HCT116 (cell line): ENCODE measurements at regions not wholly inside any gene's neighbourhood (a gene's known extent, or its start where the extent isn't known, plus 50 kb on each side); places are given as distances from the start of the nearest gene placed in this dataset.

Source experiments
- ATAC-seq: fragments of 200-7000 bp; cut with Tn5 transposase; 2 replicates; pipeline ENCODE4 v1.9.1; 2020; ENCODE audit warnings: mild to moderate bottlenecking, moderate library complexity
- BruUV-seq: library from RNA; stranded (reverse); fragments of 400-500 nt; replicated peaks from 2 replicates; lab custom pipeline; 2021; lab: Mats Ljungman, UMichigan
- CTCF ChIA-PET: fragments of 300-600 bp; sonication (Branson Sonifier 250); formaldehyde crosslinking; loops from one replicate; lab custom pipeline; 2021; ENCODE audit warnings: antibody characterized with exemption; lab: Charles Lee
- POLR2A ChIA-PET: fragments of 300-600, 350-600 bp; sonication (Branson Sonifier 250); formaldehyde crosslinking; loops from one replicate; lab custom pipeline; 2021; ENCODE audit warnings: antibody characterized with exemption; lab: Charles Lee
- RAD21 ChIA-PET, 2 experiments: fragments of 300-600 bp; sonication (Branson Sonifier 250); formaldehyde crosslinking; loops; one replicate each; lab custom pipeline; 2023; ENCODE audit warnings: low total read pairs in 2 of 2; ENCODE audit not compliant: uncharacterized antibody in 2 of 2, unreplicated experiment in 2 of 2, low non-redundant PET in 1 of 2; lab: Charles Lee
- DNase-seq: peaks from one replicate; pipeline ENCODE4 v3.0.0-alpha.2; 2010; ENCODE audit warnings: low read depth, low spot score
- H2AFZ ChIP-seq: fragments of 200-600 bp; shearing (Covaris generic), sonication (generic); 2 replicates; pipeline ENCODE4 v1.6.1; 2017; ENCODE audit warnings: low read depth, mixed run types, mixed read lengths, antibody characterized with exemption, low read length; ENCODE audit not compliant: poor library complexity, severe bottlenecking
- H3K27ac ChIP-seq: 2 replicates; pipeline ENCODE4 v1.5.1; 2012; ENCODE audit warnings: low read depth, low read length
- H3K27me3 ChIP-seq: fragments of 200-600 bp; sonication (generic); 2 replicates; pipeline ENCODE4 v1.6.1; 2016; ENCODE audit warnings: mixed run types, low read length, mixed read lengths; ENCODE audit not compliant: insufficient read depth
- H3K36me3 ChIP-seq, 2 experiments: fragments of 200-500 bp in 1 of 2; fragments of 200-600 bp in 1 of 2; sonication (Bioruptor generic) in 1 of 2; sonication (generic) in 1 of 2; 2 replicates each; pipeline versions ENCODE4 v1.5.1 to v1.6.1; 2014 to 2016; ENCODE audit warnings: low read length in 2 of 2, inconsistent platforms in 1 of 2, mixed read lengths in 1 of 2, mixed run types in 1 of 2; ENCODE audit not compliant: insufficient read depth in 2 of 2, control insufficient read depth in 1 of 2
- H3K4me1 ChIP-seq, 2 experiments: fragments of 200-600 bp in 1 of 2; sonication (generic) in 1 of 2; 2 replicates each; pipeline versions ENCODE4 v1.5.1 to v1.6.1; 2012 to 2017; ENCODE audit warnings: low read length in 2 of 2, inconsistent platforms in 1 of 2, mild to moderate bottlenecking in 1 of 2, mixed read lengths in 1 of 2, mixed run types in 1 of 2, moderate library complexity in 1 of 2; ENCODE audit not compliant: insufficient read depth in 2 of 2, control insufficient read depth in 1 of 2
- H3K4me2 ChIP-seq: fragments of 200-600 bp; sonication (generic); 2 replicates; pipeline ENCODE4 v1.6.1; 2017; ENCODE audit warnings: mixed run types, low read length, mixed read lengths
- H3K4me3 ChIP-seq, 2 experiments: fragments of 200-600 bp in 1 of 2; sonication (generic) in 1 of 2; replicated peaks in 1 of 2; 2 replicates each; pipeline ENCODE4 v1.5.1; 2011 to 2016; ENCODE audit warnings: low read length in 2 of 2, control low read depth in 1 of 2, low read depth in 1 of 2, mild to moderate bottlenecking in 1 of 2, mixed read lengths in 1 of 2, mixed run types in 1 of 2
- H3K79me2 ChIP-seq: fragments of 200-600 bp; sonication (generic); 2 replicates; pipeline ENCODE4 v1.6.1; 2017; ENCODE audit warnings: mild to moderate bottlenecking, mixed run types, low read length, moderate library complexity, mixed read lengths; ENCODE audit not compliant: insufficient read depth
- H3K9ac ChIP-seq: fragments of 200-600 bp; sonication (generic); 2 replicates; pipeline ENCODE4 v1.6.1; 2016; ENCODE audit warnings: low read length, mixed read lengths
- H3K9me2 ChIP-seq: fragments of 200-600 bp; sonication (generic), shearing (Covaris generic); 2 replicates; pipeline ENCODE4 v1.6.1; 2017; ENCODE audit warnings: mixed run types, mild to moderate bottlenecking, moderate library complexity; ENCODE audit not compliant: insufficient read depth
- H3K9me3 ChIP-seq, 2 experiments: fragments of 200-500 bp in 1 of 2; fragments of 200-600 bp in 1 of 2; sonication (Bioruptor generic) in 1 of 2; sonication (generic) in 1 of 2; 2 replicates each; pipeline ENCODE4 v1.6.1; 2014 to 2017; ENCODE audit warnings: low read length in 2 of 2, mixed read lengths in 2 of 2, inconsistent platforms in 1 of 2, low read depth in 1 of 2, mild to moderate bottlenecking in 1 of 2, mixed run types in 1 of 2, moderate library complexity in 1 of 2; ENCODE audit not compliant: control insufficient read depth in 1 of 2, insufficient read depth in 1 of 2
- H4K20me1 ChIP-seq: fragments of 200-600 bp; sonication (generic), shearing (Covaris generic); 2 replicates; pipeline ENCODE4 v1.6.1; 2017; ENCODE audit warnings: mixed run types, mild to moderate bottlenecking, moderate library complexity; ENCODE audit not compliant: insufficient read depth
- EZH2 ChIP-seq: fragments of 200-600 bp; sonication (generic); IDR thresholded peaks from 2 replicates; pipeline ENCODE4 v1.6.1; 2017; ENCODE audit warnings: antibody characterized with exemption, mixed run types
- FOSL1 ChIP-seq: IDR thresholded peaks from 2 replicates; pipeline ENCODE4 v1.6.1; 2012; ENCODE audit warnings: low read depth
- JUND ChIP-seq: IDR thresholded peaks from 2 replicates; pipeline ENCODE4 v1.6.1; 2012
- POLR2A ChIP-seq: IDR thresholded peaks from 2 replicates; pipeline ENCODE4 v1.7.0; 2011; ENCODE audit warnings: borderline replicate concordance; ENCODE audit not compliant: insufficient read depth, insufficient read length; ENCODE audit errors: extremely low read depth
- REST ChIP-seq: IDR thresholded peaks from 2 replicates; pipeline ENCODE4 v1.6.1; 2012; ENCODE audit warnings: low read depth
- SIN3A ChIP-seq: IDR thresholded peaks from 2 replicates; pipeline ENCODE4 v1.6.1; 2012; ENCODE audit warnings: low read depth
- intact Hi-C: fragments of 100-400 bp; cut with micrococcal nuclease; formaldehyde crosslinking; loops from 2 replicates; pipeline ENCODE4 v1.10.0; 2022

GRCh38 chrX:16464369-16464768, 185.6 kb upstream of the S100G start:
- no peaks in the 10 kb centered on the region for H4K20me1 ChIP-seq
- H3K4me3 ChIP-seq, result no peak overlapping the region
- DNase-seq (no peak), ATAC-seq (no peak)
- H3K9me2 ChIP-seq, result no peaks in the 10 kb centered on the region
- H2AFZ ChIP-seq, result no peak overlapping the region
- no peaks in the 10 kb centered on the region for H3K36me3 ChIP-seq
- no peak overlapping the region for H3K4me2 ChIP-seq
- no peak overlapping the region for H3K9ac ChIP-seq
- RAD21 ChIA-PET, result no interaction called here
- H3K9me3 ChIP-seq, result no peaks in the 10 kb centered on the region
- no peak for TF ChIP-seq REST
- TF ChIP-seq EZH2, result no peak
- no peak for TF ChIP-seq SIN3A
- TF ChIP-seq JUND, result no peak
- TF ChIP-seq FOSL1, result no peak
- TF ChIP-seq POLR2A, result no peak
- TF ChIP-seq, all 23 proteins: peak for 0
- Histone ChIP-seq H3K27me3 (no peaks in the 10 kb centered on the region), H3K27ac (no peak overlapping the region), H3K79me2 (no peaks in the 10 kb centered on the region), H3K4me1 (peaks cover 0 to 21% of the 10 kb centered on the region in 2 experiments; a peak in 1 of 4 replicates)
- ChIA-PET POLR2A (no interaction called here), CTCF (no interaction called here)
- intact Hi-C loops, result no loop called here
- BruUV-seq, result no TSS peak
